SK-N-SH (cell line): ENCODE measurements at regions not wholly inside any gene's neighbourhood (a gene's known extent, or its start where the extent isn't known, plus 50 kb on each side); places are given as distances from the start of the nearest gene placed in this dataset.

Experiments used
- CTCF ChIP-seq: fragments of 200-600 bp; sonication (generic); IDR thresholded peaks from 2 replicates; pipeline ENCODE4 v1.6.1; 2017; ENCODE audit warnings: antibody characterized with exemption, mild to moderate bottlenecking, moderate library complexity
- ELF1 ChIP-seq: IDR thresholded peaks from 2 replicates; pipeline ENCODE4 v1.4.0; 2012
- POLR2AphosphoS5 ChIP-seq: IDR thresholded peaks from 2 replicates; pipeline ENCODE4 v1.6.1; 2012; ENCODE audit warnings: low read depth, low read length

- TF ChIP-seq POLR2AphosphoS5 (no peak), CTCF (no peak), ELF1 (no peak)
These were observed 56.0 kb upstream of the LHX1 start for GRCh38 chr17:36881323-36881722.
